ENCODE measurements at regions not wholly inside any gene's neighbourhood (a gene's known extent, or its start where the extent isn't known, plus 50 kb on each side); places are given as distances from the start of the nearest gene placed in this dataset.

GRCh38 chr3:95939235-95939809, 875.1 kb upstream of the EPHA6 start:
- Mint-ChIP-seq H3K27ac (no peak overlapping the region), H3K27me3 (no peaks in the 10 kb centered on the region), H3K9me3 (ENCODE audit: insufficient read depth) (peaks cover 5% of the 10 kb centered on the region), H3K4me3 (no peak overlapping the region), H3K4me1 (no peaks in the 10 kb centered on the region)
- Histone ChIP-seq H3K27me3 (replicated peaks in 1 of 4; ENCODE audit: control extremely low read depth in 1 of 4, control insufficient read depth in 3 of 4, insufficient read depth in 4 of 4, low read length in 3 of 4) (no peaks in the 10 kb centered on the region), H3K79me2 (ENCODE audit: control insufficient read depth, insufficient read depth, low read length) (no peaks in the 10 kb centered on the region), H3K36me3 (replicated peaks in 1 of 2; ENCODE audit: control extremely low read depth in 1 of 2, control insufficient read depth in 1 of 2, extremely low read depth in 1 of 2, insufficient read depth in 2 of 2, low read length in 1 of 2) (no peaks in the 10 kb centered on the region), H3K27ac (ENCODE audit: low read length in 2 of 2) (no peak overlapping the region), H2AFZ (ENCODE audit: insufficient read depth, low read depth, low read length, poor library complexity, severe bottlenecking) (no peak overlapping the region), H3K9me3 (ENCODE audit: control extremely low read depth in 1 of 3, control insufficient read depth in 2 of 3, insufficient read depth in 1 of 3, low read length in 2 of 3) (no peaks in the 10 kb centered on the region), H3K9ac (ENCODE audit: low read length) (no peak overlapping the region), H3K4me1 (ENCODE audit: control insufficient read depth in 2 of 2, insufficient read depth in 2 of 2, low read length in 2 of 2) (no peaks in the 10 kb centered on the region), H3K4me2 (replicated peaks; ENCODE audit: low read depth, low read length, poor library complexity, severe bottlenecking) (no peak overlapping the region), H4K20me1 (ENCODE audit: control insufficient read depth, insufficient read depth, low read length, poor library complexity, severe bottlenecking) (no peaks in the 10 kb centered on the region), H3K4me3 (ENCODE audit: control extremely low read depth in 1 of 5, extremely low read depth in 1 of 5, insufficient read depth in 1 of 5, low read depth in 2 of 5, low read length in 4 of 5) (no peak overlapping the region)
- intact Hi-C loops (cut with micrococcal nuclease), result no loop called here
- WGBS (ENCODE audit: insufficient coverage), result no CpG with 5 or more reads among the region's 4 CpGs
- ATAC-seq (ENCODE audit: low read depth) (no peak), DNase-seq (no peak)
- POLR2A ChIA-PET, result no interaction called here
- TF ChIP-seq CTCF (IDR thresholded peaks at IDR 0.05) (no peak), EZH2 (IDR thresholded peaks at IDR 0.05; ENCODE audit: borderline replicate concordance, insufficient read depth, low read depth, low read length, poor library complexity, severe bottlenecking) (no peak)
- CTCF ChIA-PET, result no interaction called here

GRCh38 chr3:95965704-95966336, 848.6 kb upstream of the EPHA6 start:
- H3K27me3 ChIP-seq (replicated peaks in 1 of 4; ENCODE audit: control extremely low read depth in 1 of 4, control insufficient read depth in 3 of 4, insufficient read depth in 4 of 4, low read length in 3 of 4), result no peaks in the 10 kb centered on the region
- H3K4me3 Mint-ChIP-seq, result no peak overlapping the region
- H3K4me1 ChIP-seq (ENCODE audit: control insufficient read depth in 2 of 2, insufficient read depth in 2 of 2, low read length in 2 of 2), result no peaks in the 10 kb centered on the region
- H3K9me3 Mint-ChIP-seq (ENCODE audit: insufficient read depth), result peaks cover 2% of the 10 kb centered on the region
- no peaks in the 10 kb centered on the region for H4K20me1 ChIP-seq (ENCODE audit: control insufficient read depth, insufficient read depth, low read length, poor library complexity, severe bottlenecking)
- intact Hi-C loops (cut with micrococcal nuclease), result no loop called here
- H3K27me3 Mint-ChIP-seq, result no peaks in the 10 kb centered on the region
- H3K36me3 ChIP-seq (replicated peaks in 1 of 2; ENCODE audit: control extremely low read depth in 1 of 2, control insufficient read depth in 1 of 2, extremely low read depth in 1 of 2, insufficient read depth in 2 of 2, low read length in 1 of 2), result no peaks in the 10 kb centered on the region
- H3K4me3 ChIP-seq (ENCODE audit: control extremely low read depth in 1 of 5, extremely low read depth in 1 of 5, insufficient read depth in 1 of 5, low read depth in 2 of 5, low read length in 4 of 5), result no peak overlapping the region
- no peak overlapping the region for H3K9ac ChIP-seq (ENCODE audit: low read length)
- ChIA-PET CTCF (no interaction called here), POLR2A (no interaction called here)
- no CpG with 5 or more reads among the region's 2 CpGs for WGBS (ENCODE audit: insufficient coverage)
- H3K4me1 Mint-ChIP-seq, result no peaks in the 10 kb centered on the region
- H3K27ac Mint-ChIP-seq, result no peak overlapping the region
- TF ChIP-seq EZH2 (IDR thresholded peaks at IDR 0.05; ENCODE audit: borderline replicate concordance, insufficient read depth, low read depth, low read length, poor library complexity, severe bottlenecking) (no peak), CTCF (IDR thresholded peaks at IDR 0.05) (no peak)
- H3K4me2 ChIP-seq (replicated peaks; ENCODE audit: low read depth, low read length, poor library complexity, severe bottlenecking), result no peak overlapping the region
- H3K27ac ChIP-seq (ENCODE audit: low read length in 2 of 2), result no peak overlapping the region
- ATAC-seq (ENCODE audit: low read depth) (no peak), DNase-seq (no peak)
- H3K79me2 ChIP-seq (ENCODE audit: control insufficient read depth, insufficient read depth, low read length), result no peaks in the 10 kb centered on the region
- H3K9me3 ChIP-seq (ENCODE audit: control extremely low read depth in 1 of 3, control insufficient read depth in 2 of 3, insufficient read depth in 1 of 3, low read length in 2 of 3), result no peaks in the 10 kb centered on the region
- H2AFZ ChIP-seq (ENCODE audit: insufficient read depth, low read depth, low read length, poor library complexity, severe bottlenecking), result no peak overlapping the region

Data from B cell (primary cell).